ENCODE measurements at regions not wholly inside any gene's neighbourhood (a gene's known extent, or its start where the extent isn't known, plus 50 kb on each side); places are given as distances from the start of the nearest gene placed in this dataset.

DNA sequence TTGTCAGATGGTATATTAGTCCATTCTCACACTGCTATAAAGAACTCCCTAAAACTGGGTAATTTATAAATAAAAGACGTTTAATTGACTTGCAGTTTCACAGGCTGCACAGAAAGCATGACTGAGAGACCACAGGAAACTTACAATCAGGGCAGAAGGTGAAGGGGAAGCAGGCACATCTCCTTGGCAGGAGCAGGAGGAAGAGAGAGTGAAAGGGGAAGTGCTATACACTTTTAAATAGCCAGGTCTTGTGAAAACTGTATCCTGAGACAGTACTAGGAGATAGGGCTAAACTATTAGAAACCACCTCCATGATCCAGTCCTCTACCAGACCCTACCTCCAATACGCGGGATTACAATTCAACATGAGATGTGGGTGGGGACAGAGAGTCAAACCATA lies 193.9 kb upstream of the KCNG1 start:
- WGBS, 2 experiments (ENCODE audit: extremely low coverage in 2 of 2, insufficient read length in 1 of 2): no CpG with 5 or more reads among the region's 3 CpGs
- Histone ChIP-seq H3K79me1 (ENCODE audit: low read depth in 1 of 2, low read length in 2 of 2) (no peaks in the 10 kb centered on the region), H4K5ac (ENCODE audit: low read depth, low read length) (no peak overlapping the region), H3K18ac (ENCODE audit: low read depth, low read length) (no peak overlapping the region), H3K4me2 (ENCODE audit: low read depth, low read length) (no peak overlapping the region), H4K8ac (ENCODE audit: low read depth in 2 of 2, low read length in 2 of 2) (no peak overlapping the region), H2AFZ (replicated peaks; ENCODE audit: low read length, poor library complexity) (no peak overlapping the region), H3K4me3 (ENCODE audit: insufficient read depth, low read depth, low read length) (no peak overlapping the region), H2AK9ac (replicated peaks; ENCODE audit: low read depth, low read length, poor library complexity) (no peak overlapping the region), H2BK15ac (ENCODE audit: low read depth, low read length) (no peak overlapping the region), H3K4me1 (ENCODE audit: control insufficient read depth, insufficient read depth, low read length) (no peaks in the 10 kb centered on the region), H3K27me3 (ENCODE audit: control insufficient read depth, insufficient read depth, low read length) (peaks cover 30% of the 10 kb centered on the region), H2BK120ac (ENCODE audit: low read depth, low read length) (no peak overlapping the region), H3K9ac (ENCODE audit: low read depth, low read length) (no peak overlapping the region), H3K27ac (ENCODE audit: insufficient read depth, low read length) (no peak overlapping the region), H4K20me1 (ENCODE audit: insufficient read depth, low read length) (no peaks in the 10 kb centered on the region), H3K9me3 (ENCODE audit: control insufficient read depth, insufficient read depth, low read length) (peaks cover 5% of the 10 kb centered on the region; the same call in 1 of the 2 replicates), H2BK5ac (ENCODE audit: low read depth, low read length, poor library complexity, severe bottlenecking) (no peak overlapping the region), H3K4ac (ENCODE audit: low read depth, low read length) (no peak overlapping the region), H4K91ac (ENCODE audit: insufficient read depth, low read depth, low read length) (no peak overlapping the region), H3K36me3 (ENCODE audit: control insufficient read depth, insufficient read depth, low read length) (no peaks in the 10 kb centered on the region), H3K14ac (replicated peaks; ENCODE audit: low read depth, low read length) (no peak overlapping the region), H2AK5ac (ENCODE audit: low read depth, low read length) (no peak overlapping the region), H3K23ac (ENCODE audit: low read depth, low read length) (no peak overlapping the region), H3K56ac (ENCODE audit: extremely low read depth, insufficient read depth, low read length) (no peak overlapping the region), H2BK20ac (ENCODE audit: low read depth, low read length) (no peak overlapping the region), H3K9me1 (ENCODE audit: insufficient read depth, low read length) (no peaks in the 10 kb centered on the region)
- ChIA-PET CTCF (interaction anchor here (0.6 kb wide), 2 partner anchors 23 to 217 kb away, joined by 3 read pairs; no protein-coding TSS in a partner anchor), POLR2A (ENCODE audit: unreplicated experiment) (no interaction called here)
- ATAC-seq (ENCODE audit: low read depth) (no peak), DNase-seq (no peak)
- intact Hi-C loops (cut with micrococcal nuclease): loop anchor here (10.0 kb wide), 1 partner anchor 202 kb away; no protein-coding TSS in a partner anchor
- TF ChIP-seq CHD1 (IDR thresholded peaks at IDR 0.05; ENCODE audit: low read depth, low read length) (no peak), RFX5 (IDR thresholded peaks at IDR 0.05; ENCODE audit: low read depth, low read length) (no peak), POLR2A (IDR thresholded peaks at IDR 0.05; ENCODE audit: low read depth, low read length) (no peak), CTCF (conservative IDR thresholded peaks at IDR 0.05; ENCODE audit: low read depth, low read length) (no peak), MAFK (IDR thresholded peaks at IDR 0.05; ENCODE audit: low read depth, low read length) (no peak), BHLHE40 (IDR thresholded peaks at IDR 0.05; ENCODE audit: low read depth, low read length) (no peak), MXI1 (IDR thresholded peaks at IDR 0.05; ENCODE audit: borderline replicate concordance, low read depth, low read length) (no peak), MAZ (IDR thresholded peaks at IDR 0.05; ENCODE audit: borderline replicate concordance, low read depth, low read length) (no peak), CEBPB (IDR thresholded peaks at IDR 0.05; ENCODE audit: low read depth, low read length) (no peak)
- TF ChIP-seq, protein P1, sequence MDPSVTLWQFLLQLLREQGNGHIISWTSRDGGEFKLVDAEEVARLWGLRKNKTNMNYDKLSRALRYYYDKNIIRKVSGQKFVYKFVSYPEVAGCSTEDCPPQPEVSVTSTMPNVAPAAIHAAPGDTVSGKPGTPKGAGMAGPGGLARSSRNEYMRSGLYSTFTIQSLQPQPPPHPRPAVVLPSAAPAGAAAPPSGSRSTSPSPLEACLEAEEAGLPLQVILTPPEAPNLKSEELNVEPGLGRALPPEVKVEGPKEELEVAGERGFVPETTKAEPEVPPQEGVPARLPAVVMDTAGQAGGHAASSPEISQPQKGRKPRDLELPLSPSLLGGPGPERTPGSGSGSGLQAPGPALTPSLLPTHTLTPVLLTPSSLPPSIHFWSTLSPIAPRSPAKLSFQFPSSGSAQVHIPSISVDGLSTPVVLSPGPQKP (IDR thresholded peaks at IDR 0.05; ENCODE audit: borderline replicate concordance, low read depth, low read length): no peak
- dilution Hi-C loops (cut with HindIII; ENCODE audit: low sequenced_read_pairs, unreplicated experiment): no loop called here
- in situ Hi-C loops (cut with MboI; ENCODE audit: low sequenced_read_pairs): no loop called here
- no TSS peak for BruUV-seq (replicated peaks)

Measured in IMR-90 (cell line).